HG03439 (cell line): ENCODE measurements at regions not wholly inside any gene's neighbourhood (a gene's known extent, or its start where the extent isn't known, plus 50 kb on each side); places are given as distances from the start of the nearest gene placed in this dataset.

ENCODE experiments used
- ATAC-seq: cut with Tn5 transposase; IDR thresholded peaks from one replicate; pipeline ENCODE4 v1.9.1; 2021; ENCODE audit warnings: mild to moderate bottlenecking, moderate library complexity; ENCODE audit not compliant: unreplicated experiment

DNA sequence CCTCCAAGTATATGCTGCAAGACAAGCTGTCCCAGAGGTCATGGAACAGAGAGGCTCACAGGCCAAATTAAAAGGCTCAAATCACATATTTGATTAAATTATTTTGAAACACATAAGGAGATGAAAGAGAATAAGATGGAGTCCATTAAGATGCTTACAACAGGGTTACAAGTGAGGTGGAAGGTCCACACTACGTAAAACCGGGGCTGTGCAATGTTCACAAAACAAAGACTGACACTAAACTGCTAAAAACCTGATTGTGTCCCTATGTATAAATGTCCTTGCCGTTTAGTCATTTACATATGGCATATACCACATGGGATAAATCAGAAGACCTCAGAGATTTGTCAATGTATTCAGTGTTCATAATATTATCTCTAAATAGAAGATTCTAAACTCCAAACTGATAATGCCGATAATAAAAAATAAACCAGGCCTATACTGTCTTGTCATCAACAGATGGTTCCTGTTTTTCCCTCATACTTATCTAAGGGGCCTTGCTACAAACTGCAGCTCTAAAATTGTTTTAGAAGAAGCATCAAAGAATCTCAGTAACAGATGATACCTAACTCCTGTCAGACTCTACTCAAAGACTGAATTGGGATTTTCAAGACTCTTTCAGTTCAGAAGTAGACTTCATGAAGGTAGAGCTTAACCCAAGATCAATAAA is 51.8 kb upstream of the RIPOR2 start:
- no peak for ATAC-seq

DNA sequence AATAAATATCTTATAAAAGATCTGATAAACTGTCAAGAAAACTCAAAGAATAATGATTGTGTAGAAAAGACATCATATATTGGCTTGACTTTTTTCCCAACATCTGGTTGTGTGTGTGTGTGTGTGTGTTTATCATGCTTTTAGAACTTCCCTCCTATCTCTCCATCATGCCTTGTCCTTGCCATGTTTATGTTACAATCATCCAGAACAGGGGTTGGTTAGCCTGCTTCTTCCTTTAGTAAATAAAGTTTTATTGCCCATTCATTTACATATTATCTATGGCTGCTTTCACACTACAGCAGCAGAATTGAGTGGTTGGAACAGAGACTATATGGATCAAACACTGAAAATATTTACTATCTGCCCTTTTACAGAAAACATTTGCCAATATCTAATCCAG is 52.8 kb upstream of the RIPOR2 start:
- no peak for ATAC-seq

DNA sequence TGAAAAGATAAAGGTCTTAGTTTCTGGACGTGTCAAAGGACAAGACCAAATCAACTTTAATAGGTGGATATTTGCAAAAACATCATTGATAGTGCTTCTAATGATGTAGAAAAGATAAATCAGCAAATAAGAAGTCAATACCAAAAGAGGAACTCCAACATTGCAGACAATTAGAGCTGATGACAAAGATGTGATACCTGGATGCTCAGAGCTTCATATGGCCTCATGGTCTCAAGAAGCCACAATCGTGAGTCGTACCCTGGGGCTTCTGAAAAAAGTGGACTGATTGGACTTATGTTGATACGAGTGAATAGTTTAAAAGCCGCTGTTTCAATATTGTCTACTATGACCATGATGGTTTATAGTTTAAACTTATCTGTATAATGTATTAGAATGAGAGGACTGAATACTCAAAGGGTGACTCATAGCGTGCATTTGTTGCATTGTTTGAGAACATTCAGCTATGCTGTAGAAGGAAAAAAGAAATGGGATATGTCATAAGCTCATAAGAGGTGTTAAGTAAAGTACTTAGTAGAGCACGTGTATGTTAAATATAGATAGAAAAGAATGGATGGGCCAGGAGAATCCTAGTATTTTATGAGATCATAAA is 54.6 kb upstream of the RIPOR2 start:
- ATAC-seq, result no peak

DNA sequence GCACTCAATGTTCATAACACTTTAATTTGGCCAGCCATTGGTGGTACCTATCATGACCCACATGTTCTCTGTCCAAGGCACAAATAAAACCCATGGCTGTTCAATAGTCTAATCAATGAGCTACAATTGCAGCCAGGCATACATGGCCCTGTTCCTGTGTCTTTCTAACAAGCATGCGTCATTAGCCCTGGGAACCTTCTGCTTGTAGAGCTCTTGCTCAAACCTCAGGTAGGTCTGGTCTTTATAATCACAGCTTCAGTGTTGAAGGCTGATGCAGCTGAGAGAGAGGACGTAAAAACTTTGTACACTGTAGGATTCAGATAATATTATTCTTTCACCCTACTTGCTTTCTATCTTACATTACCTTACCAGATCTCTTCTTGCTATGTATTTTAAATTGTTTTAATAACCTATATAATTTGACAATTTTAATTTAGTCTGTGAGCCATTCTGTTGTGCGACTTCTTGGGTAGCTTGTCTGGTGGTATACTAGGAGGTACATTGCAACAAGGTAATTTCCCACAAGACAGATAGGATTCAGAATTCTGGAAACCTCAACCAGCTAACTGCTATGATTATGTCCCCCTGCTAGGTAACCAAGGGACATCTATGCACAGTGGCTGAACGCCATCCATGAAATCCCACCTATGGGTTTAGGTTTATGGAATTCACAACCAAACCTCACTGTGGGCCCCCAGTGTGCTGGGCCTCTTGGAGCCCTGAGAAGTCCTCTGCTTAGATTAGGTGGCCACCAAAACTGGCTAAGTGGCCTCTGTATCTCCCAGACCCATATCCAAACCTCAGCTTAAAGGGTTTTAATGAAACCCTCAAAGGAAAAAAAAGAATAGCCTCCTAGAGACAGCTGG is 55.4 kb upstream of the RIPOR2 start:
- no peak for ATAC-seq

DNA sequence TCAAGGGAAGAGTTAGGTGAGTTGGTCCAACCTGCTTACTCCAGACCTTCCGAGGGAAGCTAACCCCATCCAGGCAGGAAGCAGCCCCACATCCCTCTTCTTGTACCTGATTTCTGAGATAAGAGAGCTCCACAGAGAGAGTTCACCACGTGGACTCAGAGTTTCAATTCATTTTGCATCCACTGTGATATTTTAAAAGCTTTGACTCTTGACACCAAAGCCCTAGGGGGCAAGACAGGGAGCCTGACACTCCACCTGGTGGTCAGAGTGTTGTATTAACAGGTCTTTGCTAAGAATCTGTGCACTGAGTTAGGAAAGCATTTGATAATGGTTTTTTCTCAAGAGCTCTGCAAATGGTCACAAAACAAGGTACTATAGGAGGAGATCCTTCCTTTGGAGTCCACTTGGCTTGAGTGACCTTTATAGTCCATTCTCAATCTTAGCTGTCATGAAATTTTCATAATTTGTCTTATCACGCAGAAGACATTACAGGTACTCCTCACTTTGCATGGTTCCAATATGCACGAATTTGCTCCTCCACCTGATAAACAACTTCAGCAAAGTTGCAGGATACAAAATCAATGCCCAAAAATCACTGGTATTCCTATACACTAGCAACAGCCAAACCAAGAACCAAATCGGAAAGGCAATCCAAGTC is 56.2 kb upstream of the RIPOR2 start:
- peak; percentile 92 for ATAC-seq

DNA sequence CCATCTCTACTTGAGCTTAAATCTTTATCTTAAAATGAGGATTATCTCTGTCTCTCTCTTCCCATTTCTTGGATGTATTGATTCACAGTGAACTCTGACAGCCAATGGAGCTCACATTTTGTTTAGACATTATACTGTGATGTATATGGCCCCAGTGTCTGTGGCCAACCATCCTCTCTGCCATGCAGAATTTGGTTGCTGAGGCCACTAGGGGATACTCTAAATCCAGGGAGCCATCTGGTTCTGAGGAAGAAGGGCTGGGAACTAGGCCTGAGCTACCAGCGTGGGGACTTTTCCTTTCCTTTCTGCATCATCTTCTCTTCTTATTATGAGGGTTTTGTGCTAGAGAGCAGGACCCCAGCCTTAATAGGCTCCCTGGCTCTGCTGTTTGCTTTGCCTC is 59.1 kb upstream of the RIPOR2 start:
- no peak for ATAC-seq

DNA sequence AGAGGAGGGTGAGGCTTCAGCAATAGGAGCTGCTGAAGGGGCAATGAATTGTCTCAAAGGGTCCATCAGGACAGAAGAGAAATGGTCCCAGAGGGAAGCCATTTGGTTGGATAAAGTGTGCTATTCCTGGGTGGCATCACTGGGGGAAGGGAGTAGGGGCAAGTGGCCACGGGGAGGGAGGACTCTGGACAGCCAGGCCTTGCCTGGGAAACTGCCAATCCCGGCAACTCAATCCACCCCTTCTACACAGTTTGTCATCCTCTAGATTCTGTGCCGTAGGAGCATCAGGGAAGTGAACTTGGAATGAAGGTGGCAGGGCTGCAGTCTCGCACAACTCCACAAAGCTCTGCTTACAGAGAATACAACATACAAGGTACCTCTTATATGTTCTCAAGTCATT is 59.5 kb upstream of the RIPOR2 start:
- no peak for ATAC-seq

DNA sequence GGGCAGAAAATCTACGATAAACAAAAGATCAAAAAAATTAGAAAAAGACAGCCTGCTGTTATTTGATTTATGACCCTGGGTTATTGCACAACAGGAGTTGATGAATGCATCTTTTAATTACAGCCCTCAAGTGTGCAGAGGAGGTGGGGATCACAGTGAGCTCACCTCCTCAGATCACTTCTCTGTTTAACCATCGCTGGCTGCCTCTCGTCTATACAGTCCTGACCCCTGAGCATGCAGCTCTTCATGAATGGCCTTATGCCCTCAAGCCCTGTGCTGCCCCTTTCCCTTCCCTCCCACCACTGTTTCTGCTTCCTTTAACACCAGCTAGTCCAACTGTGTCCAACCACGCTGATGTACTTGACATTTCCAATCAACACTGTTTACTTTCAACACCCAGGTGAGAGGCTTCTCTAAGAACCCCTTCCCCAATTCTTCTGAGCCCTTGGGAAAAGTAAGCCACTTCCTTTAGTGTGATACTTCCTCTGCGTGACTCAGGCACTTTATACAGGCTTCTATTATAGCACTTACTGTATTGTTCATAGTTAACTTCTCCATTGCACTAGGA is 60.6 kb upstream of the RIPOR2 start:
- ATAC-seq, result no peak

DNA sequence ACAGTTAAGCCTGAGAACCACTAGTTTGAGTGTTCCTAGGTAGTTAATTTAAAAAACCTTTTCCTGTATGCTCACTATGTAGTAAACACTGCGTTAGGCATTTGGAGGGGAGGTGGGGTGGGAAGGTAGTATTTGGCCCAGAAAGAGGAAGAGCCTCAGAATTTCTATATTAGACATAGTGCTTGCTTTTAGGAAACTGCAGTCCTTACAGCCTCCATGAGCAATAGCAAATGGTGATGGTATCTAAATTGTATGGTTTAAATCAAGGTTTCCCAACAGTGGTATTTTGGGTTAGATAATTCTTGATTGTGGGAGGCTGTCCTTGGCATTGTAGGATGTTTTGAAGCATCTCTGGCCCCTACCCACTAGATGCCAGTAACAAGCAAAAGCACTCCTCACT is 61.5 kb upstream of the RIPOR2 start:
- no peak for ATAC-seq

DNA sequence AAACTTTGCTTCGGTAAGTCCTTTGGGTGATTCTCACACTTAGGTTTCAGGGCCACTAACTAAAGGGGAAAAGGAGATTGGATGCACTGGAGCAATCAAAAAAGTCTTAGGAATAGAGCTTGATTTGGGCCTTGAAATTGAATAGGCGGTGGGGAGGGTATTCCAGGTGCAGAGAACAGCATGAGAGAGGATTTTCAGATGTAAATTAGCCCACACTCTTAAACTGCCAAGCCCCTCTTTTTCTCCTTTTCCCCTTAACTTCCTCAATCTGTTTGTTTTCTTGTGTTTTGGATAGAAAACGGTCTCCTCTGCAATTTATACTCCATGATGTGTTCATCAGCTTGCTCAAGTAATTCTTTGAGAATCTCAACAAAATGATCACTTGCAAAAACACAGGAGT is 62.1 kb upstream of the RIPOR2 start:
- no peak for ATAC-seq

DNA sequence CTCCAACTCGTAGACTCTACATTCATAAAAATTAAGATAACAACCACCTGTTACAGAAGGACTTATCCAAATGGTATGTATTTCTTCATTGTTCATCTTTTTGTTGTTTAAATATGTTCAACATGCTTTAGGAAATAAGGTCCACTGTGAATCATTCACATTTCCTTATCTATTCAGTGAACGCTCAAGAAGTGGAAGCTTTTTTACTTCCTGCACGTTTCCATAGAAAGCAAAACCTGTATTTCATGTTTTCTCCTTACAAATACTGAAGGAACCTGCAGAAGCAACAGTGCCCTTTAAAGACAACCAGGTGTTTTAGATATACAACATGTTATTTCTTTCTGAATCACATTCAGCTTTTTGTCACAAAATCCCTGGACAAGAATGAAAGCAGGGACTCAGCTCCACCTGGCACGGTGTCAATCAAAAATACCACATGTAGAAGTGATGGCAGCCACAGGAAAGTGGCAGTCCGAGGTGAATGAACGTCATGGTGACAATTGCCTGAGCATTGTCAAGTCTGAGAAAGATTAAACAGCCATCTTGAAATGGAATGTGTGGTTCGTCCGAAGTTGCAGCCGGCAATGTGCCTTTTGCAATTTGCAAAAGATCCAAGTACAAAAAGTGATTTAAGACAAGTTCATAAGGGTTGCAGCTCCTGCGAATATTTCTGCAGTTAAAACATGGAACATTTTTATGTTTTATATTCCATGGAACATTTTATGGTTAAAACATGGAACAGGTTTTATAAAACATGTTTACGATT is 66.7 kb upstream of the RIPOR2 start:
- no peak for ATAC-seq

DNA sequence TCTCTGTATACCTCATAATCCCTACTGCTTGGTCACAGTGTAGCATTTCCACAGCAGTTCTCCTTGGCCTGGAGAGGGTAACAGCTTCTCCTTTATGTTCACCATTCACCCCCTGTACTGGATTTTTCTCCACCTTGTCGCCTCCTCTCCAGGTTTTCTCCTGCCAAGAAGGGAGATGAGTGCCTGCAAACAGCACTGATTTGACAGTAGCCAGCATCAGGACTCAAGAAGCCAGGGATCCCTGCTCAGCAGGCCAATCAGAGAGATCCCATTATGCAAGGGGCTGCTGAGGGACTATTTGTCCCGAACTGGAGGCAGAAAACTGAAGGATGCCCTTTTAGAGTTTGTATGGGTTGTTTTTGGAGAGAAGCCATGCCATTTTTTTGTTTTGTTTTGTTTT is 68.6 kb upstream of the RIPOR2 start:
- ATAC-seq, result no peak

DNA sequence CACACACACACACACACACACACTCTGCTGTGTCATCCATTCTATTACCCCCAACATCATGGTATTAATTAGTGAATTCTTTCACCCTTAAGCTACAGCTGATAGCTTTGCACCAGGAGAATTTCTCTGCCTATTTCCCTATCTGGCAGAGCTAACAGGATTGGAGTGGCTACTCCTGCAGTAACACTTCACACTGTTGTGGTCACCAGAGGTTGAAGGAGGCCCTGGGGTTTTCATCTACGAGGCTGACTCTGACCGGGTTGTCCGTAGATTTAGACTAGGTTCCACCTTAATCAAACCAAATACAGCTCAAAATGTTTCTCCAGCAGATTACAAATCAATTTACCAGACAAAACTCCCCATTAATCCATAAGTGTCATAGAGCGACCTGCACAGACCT is 69.2 kb upstream of the RIPOR2 start:
- no peak for ATAC-seq

DNA sequence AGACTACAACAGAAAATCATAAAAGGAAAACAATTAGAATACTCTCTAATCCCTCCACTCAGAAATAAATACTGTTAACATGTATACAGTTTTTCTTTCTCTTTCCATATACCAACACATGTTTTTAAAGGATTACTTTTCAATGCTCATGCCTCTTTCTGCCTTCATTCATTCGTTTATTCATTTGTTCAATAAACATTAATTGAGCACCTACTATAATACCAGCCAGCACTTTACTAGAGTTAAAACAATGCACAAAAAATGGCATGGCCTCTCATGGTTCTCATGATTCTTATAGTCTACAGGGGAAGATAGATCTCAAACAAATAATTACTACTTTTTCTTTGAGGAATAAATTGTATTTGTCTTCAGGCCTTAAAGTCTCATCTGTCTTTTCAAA is 70.3 kb upstream of the RIPOR2 start:
- ATAC-seq, result no peak

DNA sequence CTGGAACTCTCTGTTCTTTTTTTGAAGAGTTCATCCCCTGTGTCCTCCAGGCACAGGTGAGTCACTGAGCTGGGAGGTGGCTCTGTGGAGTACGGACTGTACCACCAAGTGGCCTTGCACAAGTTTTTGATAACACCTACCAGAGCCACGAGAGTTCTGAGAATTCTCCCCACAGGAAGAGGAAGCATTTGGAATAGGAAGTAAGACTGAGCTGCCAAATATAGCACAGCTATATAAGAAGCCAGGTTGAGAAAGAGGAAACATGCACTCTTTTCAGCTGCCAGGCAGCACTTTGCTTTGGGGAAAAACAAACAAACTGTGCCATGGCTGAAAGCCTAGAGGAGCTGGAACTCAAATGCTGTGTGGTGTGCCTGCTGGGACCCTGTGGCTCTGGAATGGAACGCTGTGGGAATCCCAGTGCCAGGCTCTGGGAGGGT is 70.8 kb upstream of the RIPOR2 start:
- ATAC-seq, result no peak

DNA sequence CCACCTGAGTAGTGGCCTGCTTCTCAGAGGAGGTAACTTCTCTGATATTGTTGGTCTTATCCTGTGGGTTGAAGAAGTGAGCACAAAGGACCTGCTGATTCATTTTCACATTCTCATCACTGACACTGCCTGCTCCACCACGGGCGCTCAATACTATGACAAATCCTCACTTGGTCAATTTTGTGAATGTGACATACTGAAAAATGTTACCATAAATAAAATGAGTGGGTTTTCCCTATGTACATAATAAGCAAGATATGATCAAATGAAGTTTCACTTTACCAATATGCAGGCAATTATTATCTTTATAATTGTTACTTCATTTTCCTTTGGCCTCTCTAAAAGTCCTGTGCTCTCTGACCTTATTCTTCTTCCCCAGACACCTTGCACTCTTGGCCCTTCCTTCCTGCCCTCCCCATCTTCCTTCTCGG is 71.5 kb upstream of the RIPOR2 start:
- peak; percentile 79 for ATAC-seq

DNA sequence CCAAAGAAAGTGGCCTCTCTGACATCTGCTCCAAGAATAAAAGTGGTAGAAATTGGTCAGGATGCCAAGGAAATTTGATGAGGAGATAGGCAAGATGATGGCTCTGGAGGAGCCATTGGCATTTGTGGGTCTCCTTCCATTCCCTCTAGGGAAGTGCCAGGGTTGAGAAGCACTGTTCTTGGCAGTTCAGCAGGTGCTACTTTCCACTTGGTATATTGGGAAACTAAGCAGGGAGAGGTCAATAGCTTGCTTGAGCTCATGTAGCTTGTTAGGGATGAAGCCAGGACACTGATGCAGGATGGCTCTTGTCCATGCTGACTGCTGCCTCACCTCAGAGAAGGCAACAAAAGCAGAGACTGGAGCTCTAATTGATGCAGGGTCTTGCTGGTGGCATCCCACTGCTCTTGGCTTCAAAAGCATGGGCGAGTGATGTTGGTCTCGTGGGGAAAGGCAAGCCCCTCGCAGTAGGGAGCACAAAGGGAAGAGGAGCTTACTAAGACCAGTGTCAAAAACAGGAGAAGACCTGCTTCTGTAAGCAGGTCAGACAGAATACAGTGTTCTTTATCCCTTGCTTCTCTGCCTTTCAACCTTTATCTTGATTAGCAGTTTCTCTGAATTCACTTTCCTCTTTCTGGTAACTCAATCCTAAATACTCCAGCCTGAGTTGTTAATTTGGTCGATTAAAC is 73.1 kb upstream of the RIPOR2 start:
- no peak for ATAC-seq

DNA sequence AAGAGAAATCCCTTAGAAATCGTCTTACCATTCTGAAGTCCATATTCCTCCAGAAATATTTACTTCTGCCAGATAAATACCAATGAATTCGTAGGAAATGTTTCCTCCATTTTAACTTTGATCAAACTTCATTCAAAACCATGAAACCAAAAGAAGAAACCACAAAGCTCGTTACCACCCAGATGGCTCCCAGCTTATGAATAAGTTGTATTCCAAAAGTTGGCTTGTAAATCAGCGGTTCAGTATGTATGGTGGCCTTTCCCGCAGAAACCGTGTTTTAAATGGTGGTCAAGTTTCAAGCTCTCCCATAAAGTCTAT is 73.6 kb upstream of the RIPOR2 start:
- ATAC-seq, result no peak

DNA sequence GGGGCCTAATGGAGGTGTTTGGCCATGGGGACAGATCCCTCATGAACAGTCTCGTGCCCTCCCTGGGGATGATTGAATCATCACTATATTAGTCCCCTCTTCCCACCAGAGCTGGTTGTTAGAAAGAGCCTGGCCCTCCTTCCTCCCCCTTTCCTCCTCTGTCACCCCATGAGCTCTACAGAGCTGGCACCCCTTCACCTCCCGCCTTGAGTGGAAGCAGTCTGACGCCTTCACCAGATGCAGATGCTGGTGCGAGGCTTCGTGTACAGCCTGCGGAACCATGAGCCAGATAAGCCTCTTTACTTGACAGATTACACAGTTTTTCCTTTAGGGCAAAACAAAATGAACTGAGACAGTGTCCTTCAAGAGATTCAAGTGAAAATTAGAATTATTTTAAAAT is 74.4 kb upstream of the RIPOR2 start:
- ATAC-seq, result no peak
